Motor neuron (in vitro differentiated cells): ENCODE measurements at regions not wholly inside any gene's neighbourhood (a gene's known extent, or its start where the extent isn't known, plus 50 kb on each side); places are given as distances from the start of the nearest gene placed in this dataset.
A peak's percentile ranks its signal among the peaks of the same experiment; 100 is the strongest.

Experiments used
- ATAC-seq, 8 experiments: fragments of 200-7000 bp; cut with Tn5 transposase; replicated peaks in 6 of 8; 2 replicates each; pipeline ENCODE4 v1.8.0; 2021; ENCODE audit warnings: mild to moderate bottlenecking in 8 of 8, moderate library complexity in 8 of 8
- H3K27ac ChIP-seq, 2 donors: fragments of 250-450 bp; sonication (Bioruptor Pico); 2 replicates each; pipeline ENCODE4 v1.9.0; 2021; ENCODE audit warnings: antibody characterized with exemption in 2 of 2, mild to moderate bottlenecking in 2 of 2, moderate library complexity in 1 of 2
- H3K4me1 ChIP-seq, 2 donors: fragments of 250-450 bp; sonication (Bioruptor Pico); replicated peaks in 1 of 2; 2 replicates each; pipeline ENCODE4 v1.6.1; 2021; ENCODE audit warnings: antibody characterized with exemption in 2 of 2, mild to moderate bottlenecking in 2 of 2, moderate library complexity in 1 of 2
- H3K4me3 ChIP-seq, 5 donors: fragments of 250-450 bp; sonication (Bioruptor Pico); 2 replicates each; pipeline ENCODE4 v1.9.0; 2021; ENCODE audit warnings: antibody characterized with exemption in 5 of 5, mild to moderate bottlenecking in 5 of 5, moderate library complexity in 4 of 5
- WGBS, 10 experiments: fragments of 450-650 bp; shearing (Covaris generic); methylation state at CpG; one replicate each; pipeline ENCODE4 v1.0.0; 2022; 5-methylcytosine and 5-hydroxymethylcytosine counted together
- in situ Hi-C, 9 experiments: fragments of 400-800 bp; cut with MboI; loops; one replicate each; pipeline ENCODE4 v1.15.0; 2021; ENCODE audit warnings: low sequenced_read_pairs in 9 of 9, low pct_unique_long_range_greater_than_20kb in 2 of 9; ENCODE audit not compliant: unreplicated experiment in 9 of 9

GRCh38 chr2:238669581-238670080 lies 178.3 kb upstream of the TWIST2 start:
- Histone ChIP-seq H3K4me3 (no peak overlapping the region), H3K4me1 (no peaks in the 10 kb centered on the region), H3K27ac (no peak overlapping the region)
- in situ Hi-C loops: no loop called here
- ATAC-seq: no peak

- peak in 1 of 8 experiments; percentile 84 for ATAC-seq
- WGBS, 10 experiments: 16 to 100% (median 69%) methylated on average over 3 to 4 of the region's 4 CpGs
- Histone ChIP-seq H3K4me3 (no peak overlapping the region), H3K4me1 (no peaks in the 10 kb centered on the region), H3K27ac (no peak overlapping the region)
- in situ Hi-C loops: no loop called here
Measured at GRCh38 chr2:238670111-238670585, 177.7 kb upstream of the TWIST2 start.

- ATAC-seq: no peak
- 40 to 92% (median 79%) methylated on average over 1 to 5 of the region's 5 CpGs; no CpG with 5 or more reads in 3 of the 10 experiments for WGBS, 10 experiments
- H3K27ac ChIP-seq: no peak overlapping the region
- no peaks in the 10 kb centered on the region for H3K4me1 ChIP-seq
- in situ Hi-C loops: no loop called here
- no peak overlapping the region for H3K4me3 ChIP-seq
Measured at GRCh38 chr2:238682536-238682935, 165.3 kb upstream of the TWIST2 start.

GRCh38 chr2:238684362-238685326 lies 163.2 kb upstream of the TWIST2 start:
- peak; percentile 45 to 98 (median 88) for ATAC-seq
- in situ Hi-C loops: no loop called here
- Histone ChIP-seq H3K27ac (no peak overlapping the region), H3K4me1 (no peaks in the 10 kb centered on the region), H3K4me3 (no peak overlapping the region)
- 0 to 100% (median 71%) methylated on average over 2 to 8 of the region's 8 CpGs; no CpG with 5 or more reads in 1 of the 10 experiments for WGBS, 10 experiments

- WGBS, 10 experiments: 46 to 100% (median 100%) methylated on average over 1 to 4 of the region's 4 CpGs; no CpG with 5 or more reads in 2 of the 10 experiments
- Histone ChIP-seq H3K27ac (no peak overlapping the region), H3K4me1 (no peaks in the 10 kb centered on the region), H3K4me3 (no peak overlapping the region)
- in situ Hi-C loops: no loop called here
- peak in 3 of 8 experiments; percentile 3 to 4 (median 3) for ATAC-seq
Measured at GRCh38 chr2:238685327-238685709, 162.6 kb upstream of the TWIST2 start.

- no peak for ATAC-seq
- Histone ChIP-seq H3K4me1 (no peaks in the 10 kb centered on the region), H3K27ac (no peak overlapping the region), H3K4me3 (no peak overlapping the region)
- in situ Hi-C loops: no loop called here
- 0 to 100% (median 60%) methylated on average over 1 to 2 of the region's 2 CpGs; no CpG with 5 or more reads in 5 of the 10 experiments for WGBS, 10 experiments
Measured at GRCh38 chr2:238685713-238686112, 162.2 kb upstream of the TWIST2 start.

- ATAC-seq: no peak
- no peak overlapping the region for H3K27ac ChIP-seq
- H3K4me3 ChIP-seq: no peak overlapping the region
- WGBS, 10 experiments: 54 to 100% (median 100%) methylated on average over 1 to 5 of the region's 7 CpGs; no CpG with 5 or more reads in 3 of the 10 experiments
- in situ Hi-C loops: no loop called here
- H3K4me1 ChIP-seq: no peaks in the 10 kb centered on the region
Measured at GRCh38 chr2:238686223-238686622, 161.7 kb upstream of the TWIST2 start.

GRCh38 chr2:238688193-238689153 lies 159.4 kb upstream of the TWIST2 start:
- ATAC-seq: no peak
- H3K27ac ChIP-seq: no peak overlapping the region
- H3K4me3 ChIP-seq: no peak overlapping the region
- in situ Hi-C loops: no loop called here
- 29 to 95% (median 77%) methylated on average over 5 to 24 of the region's 24 CpGs for WGBS, 10 experiments
- H3K4me1 ChIP-seq: no peaks in the 10 kb centered on the region

GRCh38 chr2:238689331-238689730 lies 158.6 kb upstream of the TWIST2 start:
- WGBS, 10 experiments: 57 to 100% (median 83%) methylated on average over 1 to 2 of the region's 2 CpGs; no CpG with 5 or more reads in 5 of the 10 experiments
- Histone ChIP-seq H3K4me1 (no peaks in the 10 kb centered on the region), H3K4me3 (no peak overlapping the region), H3K27ac (no peak overlapping the region)
- ATAC-seq: no peak
- in situ Hi-C loops: no loop called here

GRCh38 chr2:238689871-238690389 lies 158.0 kb upstream of the TWIST2 start:
- WGBS, 10 experiments: 40 to 95% (median 76%) methylated on average over 1 to 5 of the region's 7 CpGs; no CpG with 5 or more reads in 5 of the 10 experiments
- in situ Hi-C loops: no loop called here
- peak in 1 of 8 experiments; percentile 21 for ATAC-seq
- Histone ChIP-seq H3K4me3 (no peak overlapping the region), H3K27ac (no peak overlapping the region), H3K4me1 (no peaks in the 10 kb centered on the region)

GRCh38 chr2:238690511-238690910 lies 157.4 kb upstream of the TWIST2 start:
- H3K27ac ChIP-seq: no peak overlapping the region
- in situ Hi-C loops: no loop called here
- 60 to 100% (median 67%) methylated on average over 1 of the region's 11 CpGs; no CpG with 5 or more reads in 7 of the 10 experiments for WGBS, 10 experiments
- H3K4me1 ChIP-seq: no peaks in the 10 kb centered on the region
- H3K4me3 ChIP-seq: no peak overlapping the region
- no peak for ATAC-seq

GRCh38 chr2:238691596-238692491 lies 156.0 kb upstream of the TWIST2 start:
- 41 to 100% (median 82%) methylated on average over 1 to 12 of the region's 16 CpGs; no CpG with 5 or more reads in 1 of the 10 experiments for WGBS, 10 experiments
- Histone ChIP-seq H3K4me1 (no peaks in the 10 kb centered on the region), H3K4me3 (no peak overlapping the region), H3K27ac (no peak overlapping the region)
- ATAC-seq: no peak
- in situ Hi-C loops: no loop called here
